ENCODE measurements at regions not wholly inside any gene's neighbourhood (a gene's known extent, or its start where the extent isn't known, plus 50 kb on each side); places are given as distances from the start of the nearest gene placed in this dataset.

DNA sequence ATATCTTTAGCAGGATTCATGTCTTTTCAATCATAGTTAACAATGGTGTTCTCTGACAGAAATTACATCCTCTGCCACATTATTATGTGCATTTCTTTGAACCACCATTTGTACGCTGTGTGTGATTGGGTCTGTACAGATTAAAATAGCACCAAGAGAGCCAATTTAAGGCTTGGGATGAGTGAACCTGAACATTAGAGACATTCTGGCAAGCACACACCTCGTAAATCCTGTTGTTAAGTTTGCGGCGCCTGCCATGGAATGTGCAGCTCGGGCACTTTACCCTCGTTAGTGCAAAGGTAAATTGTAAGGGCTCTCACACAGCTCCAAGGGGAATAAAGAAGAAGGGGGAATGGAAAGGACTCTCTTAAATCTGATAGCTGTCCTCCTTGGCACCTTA, 482.4 kb upstream of the DPPA4 start:
- no peak overlapping the region for H2BK120ac ChIP-seq (ENCODE audit: low read depth, low read length, poor library complexity, severe bottlenecking)
- H3K79me1 ChIP-seq (ENCODE audit: insufficient read depth, low read depth, low read length, poor library complexity, severe bottlenecking): no peaks in the 10 kb centered on the region
- H3K27ac ChIP-seq (ENCODE audit: insufficient read length, low read depth, low read length): no peak overlapping the region
- Mint-ChIP-seq H3K4me1 (peaks cover 14 to 15% of the 10 kb centered on the region in 2 experiments), H3K36me3 (ENCODE audit: insufficient read depth in 1 of 3, low read depth in 3 of 3) (peaks cover 0 to 3% (median 2%) of the 10 kb centered on the region in 3 experiments; a peak in 1 of 7 replicates), H3K27me3 (ENCODE audit: low read depth) (no peaks in the 10 kb centered on the region), H3K27ac (0 out of 7 replicates have a peak overlapping the region, but pooled peaks of 1 of the 3 experiments have one; percentile 23), H3K9me3 (peaks cover 2% of the 10 kb centered on the region in 2 experiments; a peak in 3 of 5 replicates), H3K4me3 (no peak overlapping the region)
- no peak overlapping the region for H4K91ac ChIP-seq (ENCODE audit: insufficient read length, low read depth, low read length)
- no peak overlapping the region for H2BK12ac ChIP-seq (ENCODE audit: insufficient read length, low read depth, low read length)
- no CpG with 5 or more reads among the region's 6 CpGs for WGBS (ENCODE audit: extremely low coverage, insufficient read length, low lambda C conversion rate)
- H4K20me1 ChIP-seq (ENCODE audit: control insufficient read depth, insufficient read depth, insufficient read length): no peaks in the 10 kb centered on the region
- H3K79me2 ChIP-seq (ENCODE audit: insufficient read depth, low read length): no peaks in the 10 kb centered on the region
- no peak overlapping the region for H3K56ac ChIP-seq (ENCODE audit: insufficient read length, low read depth, low read length)
- no peak overlapping the region for H2BK5ac ChIP-seq (ENCODE audit: insufficient read length, low read length)
- H3K23me2 ChIP-seq (ENCODE audit: insufficient read length, low read depth, low read length, poor library complexity, severe bottlenecking): no peaks in the 10 kb centered on the region
- H2BK20ac ChIP-seq (ENCODE audit: low read depth, low read length, poor library complexity, severe bottlenecking): no peak overlapping the region
- H3K4ac ChIP-seq (ENCODE audit: low read depth, low read length): no peak overlapping the region
- no peak overlapping the region for H4K5ac ChIP-seq (ENCODE audit: insufficient read length, low read depth, low read length)
- no peaks in the 10 kb centered on the region for H3K9me3 ChIP-seq (ENCODE audit: control insufficient read depth, low read depth, low read length)
- no peak overlapping the region for H3K14ac ChIP-seq (ENCODE audit: insufficient read depth, low read length)
- no peak overlapping the region for H3K23ac ChIP-seq (ENCODE audit: insufficient read length, low read depth, low read length)
- no peak for DNase-seq
- H3K27me3 ChIP-seq (ENCODE audit: insufficient read depth, low read length): no peaks in the 10 kb centered on the region
- TF ChIP-seq, protein P1, sequence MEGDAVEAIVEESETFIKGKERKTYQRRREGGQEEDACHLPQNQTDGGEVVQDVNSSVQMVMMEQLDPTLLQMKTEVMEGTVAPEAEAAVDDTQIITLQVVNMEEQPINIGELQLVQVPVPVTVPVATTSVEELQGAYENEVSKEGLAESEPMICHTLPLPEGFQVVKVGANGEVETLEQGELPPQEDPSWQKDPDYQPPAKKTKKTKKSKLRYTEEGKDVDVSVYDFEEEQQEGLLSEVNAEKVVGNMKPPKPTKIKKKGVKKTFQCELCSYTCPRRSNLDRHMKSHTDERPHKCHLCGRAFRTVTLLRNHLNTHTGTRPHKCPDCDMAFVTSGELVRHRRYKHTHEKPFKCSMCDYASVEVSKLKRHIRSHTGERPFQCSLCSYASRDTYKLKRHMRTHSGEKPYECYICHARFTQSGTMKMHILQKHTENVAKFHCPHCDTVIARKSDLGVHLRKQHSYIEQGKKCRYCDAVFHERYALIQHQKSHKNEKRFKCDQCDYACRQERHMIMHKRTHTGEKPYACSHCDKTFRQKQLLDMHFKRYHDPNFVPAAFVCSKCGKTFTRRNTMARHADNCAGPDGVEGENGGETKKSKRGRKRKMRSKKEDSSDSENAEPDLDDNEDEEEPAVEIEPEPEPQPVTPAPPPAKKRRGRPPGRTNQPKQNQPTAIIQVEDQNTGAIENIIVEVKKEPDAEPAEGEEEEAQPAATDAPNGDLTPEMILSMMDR (conservative IDR thresholded peaks at IDR 0.05): no peak
- H4K8ac ChIP-seq (replicated peaks; ENCODE audit: insufficient read length, low read depth, low read length): no peak overlapping the region
- H3K18ac ChIP-seq (ENCODE audit: insufficient read length, low read depth, low read length): no peak overlapping the region
- H2BK15ac ChIP-seq (ENCODE audit: low read depth, low read length): no peak overlapping the region
- H3T11ph ChIP-seq (ENCODE audit: low read length): no peak overlapping the region
- no peaks in the 10 kb centered on the region for H3K4me1 ChIP-seq (ENCODE audit: insufficient read depth, low read length)
- no peak overlapping the region for H3K9ac ChIP-seq (ENCODE audit: extremely low read depth, insufficient read length, low read length)
- no peak overlapping the region for H2AK5ac ChIP-seq (ENCODE audit: insufficient read length, low read length)
- H3K4me2 ChIP-seq (ENCODE audit: insufficient read depth, insufficient read length, low read length): no peak overlapping the region
- no peak overlapping the region for H2AFZ ChIP-seq (ENCODE audit: low read length)

Data from H9 (cell line).